Hepatocyte (in vitro differentiated cells): ENCODE measurements at regions not wholly inside any gene's neighbourhood (a gene's known extent, or its start where the extent isn't known, plus 50 kb on each side); places are given as distances from the start of the nearest gene placed in this dataset.

Source experiments
- CTCF ChIP-seq: fragments of 200-600 bp; sonication (generic); IDR thresholded peaks from 2 replicates; pipeline ENCODE4 v1.5.1; 2016; ENCODE audit warnings: antibody characterized with exemption, mild to moderate bottlenecking; ENCODE audit not compliant: poor library complexity
- EZH2 ChIP-seq: fragments of 200-600 bp; sonication (generic); IDR thresholded peaks from 2 replicates; pipeline ENCODE4 v1.6.1; 2016; ENCODE audit warnings: antibody characterized with exemption, mild to moderate bottlenecking, borderline replicate concordance

- TF ChIP-seq CTCF (no peak), EZH2 (no peak)
Observed at GRCh38 chr5:68727931-68728330, 365.9 kb upstream of the SLC30A5 start.
